G401 (cell line): ENCODE measurements at regions not wholly inside any gene's neighbourhood (a gene's known extent, or its start where the extent isn't known, plus 50 kb on each side); places are given as distances from the start of the nearest gene placed in this dataset.
A peak's percentile ranks its signal among the peaks of the same experiment; 100 is the strongest.

ENCODE experiments used
- DNase-seq: peaks from one replicate; pipeline ENCODE4 v3.0.0-alpha.2; 2015; ENCODE audit warnings: low spot score
- in situ Hi-C: cut with HindIII; loops from 2 replicates; pipeline ENCODE4 v1.10.0; 2016; ENCODE audit warnings: low sequenced_read_pairs, mixed read lengths

GRCh38 chr11:15805726-15806125, 550.6 kb downstream of the SOX6 start:
- in situ Hi-C loops, result no loop called here
- DNase-seq, result no peak

GRCh38 chr11:15806217-15806616, 550.1 kb downstream of the SOX6 start:
- in situ Hi-C loops, result no loop called here
- no peak for DNase-seq

- DNase-seq, result no peak
- in situ Hi-C loops, result no loop called here
These were observed 548.5 kb downstream of the SOX6 start for GRCh38 chr11:15807827-15808226.

GRCh38 chr11:15810082-15810481, 546.3 kb downstream of the SOX6 start:
- no peak for DNase-seq
- in situ Hi-C loops, result no loop called here

GRCh38 chr11:15810525-15810924, 545.8 kb downstream of the SOX6 start:
- DNase-seq, result no peak
- in situ Hi-C loops, result no loop called here

- DNase-seq, result peak; percentile 25
- in situ Hi-C loops, result no loop called here
These were observed 540.8 kb downstream of the SOX6 start for GRCh38 chr11:15815246-15816195.

GRCh38 chr11:15816260-15816871, 540.0 kb downstream of the SOX6 start:
- no peak for DNase-seq
- in situ Hi-C loops, result no loop called here

GRCh38 chr11:15817001-15817400, 539.3 kb downstream of the SOX6 start:
- in situ Hi-C loops, result no loop called here
- no peak for DNase-seq

GRCh38 chr11:15818132-15818842, 538.1 kb downstream of the SOX6 start:
- in situ Hi-C loops, result no loop called here
- DNase-seq, result peak; percentile 69

GRCh38 chr11:15819679-15820286, 536.6 kb downstream of the SOX6 start:
- in situ Hi-C loops, result no loop called here
- peak; percentile 38 for DNase-seq

- in situ Hi-C loops, result no loop called here
- DNase-seq, result no peak
These were observed 534.9 kb downstream of the SOX6 start for GRCh38 chr11:15821451-15821850.

- in situ Hi-C loops, result no loop called here
- DNase-seq, result no peak
These were observed 532.3 kb downstream of the SOX6 start for GRCh38 chr11:15824060-15824459.

GRCh38 chr11:15825976-15826650, 530.2 kb downstream of the SOX6 start:
- in situ Hi-C loops, result no loop called here
- no peak for DNase-seq

GRCh38 chr11:15826826-15827225, 529.5 kb downstream of the SOX6 start:
- in situ Hi-C loops, result no loop called here
- DNase-seq, result no peak

- in situ Hi-C loops, result no loop called here
- DNase-seq, result no peak
These were observed 528.0 kb downstream of the SOX6 start for GRCh38 chr11:15828215-15828853.

GRCh38 chr11:15829312-15829711, 527.0 kb downstream of the SOX6 start:
- no peak for DNase-seq
- in situ Hi-C loops, result no loop called here

GRCh38 chr11:15830741-15831428, 525.5 kb downstream of the SOX6 start:
- no peak for DNase-seq
- in situ Hi-C loops, result no loop called here

GRCh38 chr11:15835788-15836411, 520.4 kb downstream of the SOX6 start:
- no peak for DNase-seq
- in situ Hi-C loops, result no loop called here
